B cell (primary cell): ENCODE measurements at regions not wholly inside any gene's neighbourhood (a gene's known extent, or its start where the extent isn't known, plus 50 kb on each side); places are given as distances from the start of the nearest gene placed in this dataset.

Experiments used
- ATAC-seq: fragments of 200-7000 bp; cut with Tn5 transposase; one replicate; pipeline ENCODE4 v1.10.0; 2021; ENCODE audit warnings: low read depth, mild to moderate bottlenecking, moderate number of reproducible peaks, moderate library complexity
- CTCF ChIA-PET: fragments of 350-600 bp; sonication (Branson Sonifier 250); formaldehyde crosslinking; loops from one replicate; lab custom pipeline; 2021; ENCODE audit warnings: antibody characterized with exemption, inconsistent platforms; lab: Charles Lee
- POLR2A ChIA-PET: fragments of 350-600 bp; sonication (Branson Sonifier 250); formaldehyde crosslinking; loops from one replicate; lab custom pipeline; 2021; ENCODE audit warnings: antibody characterized with exemption; lab: Charles Lee
- DNase-seq: peaks from one replicate; pipeline ENCODE4 v3.0.0; 2013
- H2AFZ ChIP-seq: 2 replicates; pipeline ENCODE4 v1.6.1; 2012; ENCODE audit warnings: mild to moderate bottlenecking, low read depth, low read length; ENCODE audit not compliant: insufficient read depth, poor library complexity, severe bottlenecking
- H3K27ac ChIP-seq, 2 donors: 1 replicate in 1 of 2; 2 replicates in 1 of 2; pipeline ENCODE4 v1.5.1; 2012 to 2013; ENCODE audit warnings: low read length in 2 of 2, mild to moderate bottlenecking in 2 of 2, moderate library complexity in 1 of 2
- H3K27me3 ChIP-seq, 4 experiments: fragments of 200-600 bp in 1 of 4; sonication (generic) in 1 of 4; replicated peaks in 1 of 4; 1 replicate in 2 of 4; 2 replicates in 2 of 4; pipeline versions ENCODE4 v1.6.1 to v1.7.0; 2013 to 2016; ENCODE audit warnings: low read length in 3 of 4, mild to moderate bottlenecking in 2 of 4, mixed read lengths in 1 of 4, moderate library complexity in 1 of 4; ENCODE audit not compliant: insufficient read depth in 4 of 4, control insufficient read depth in 3 of 4; ENCODE audit errors: control extremely low read depth in 1 of 4
- H3K36me3 ChIP-seq, 2 experiments: replicated peaks in 1 of 2; 1 replicate in 1 of 2; 2 replicates in 1 of 2; pipeline versions ENCODE4 v1.6.1 to v1.7.1; 2013; ENCODE audit warnings: low read length in 1 of 2; ENCODE audit not compliant: insufficient read depth in 2 of 2, control insufficient read depth in 1 of 2; ENCODE audit errors: control extremely low read depth in 1 of 2, extremely low read depth in 1 of 2
- H3K4me1 ChIP-seq, 2 donors: fragments of 200-600 bp in 1 of 2; sonication (generic) in 1 of 2; 1 replicate in 1 of 2; 2 replicates in 1 of 2; pipeline versions ENCODE4 v1.5.1 to v1.6.1; 2013 to 2017; ENCODE audit warnings: low read length in 2 of 2; ENCODE audit not compliant: control insufficient read depth in 2 of 2, insufficient read depth in 2 of 2
- H3K4me2 ChIP-seq: replicated peaks from 2 replicates; pipeline ENCODE3; 2012; ENCODE audit warnings: mild to moderate bottlenecking, low read depth, low read length; ENCODE audit not compliant: poor library complexity, severe bottlenecking
- H3K4me3 ChIP-seq, 5 experiments: fragments of 200-600 bp in 1 of 5; sonication (generic) in 1 of 5; 1 replicate in 3 of 5; 2 replicates in 2 of 5; pipeline versions ENCODE4 v1.5.1 to v1.7.0; 2011 to 2016; ENCODE audit warnings: low read length in 4 of 5, mild to moderate bottlenecking in 4 of 5, low read depth in 2 of 5, control low read depth in 1 of 5, moderate library complexity in 1 of 5; ENCODE audit not compliant: insufficient read depth in 1 of 5; ENCODE audit errors: control extremely low read depth in 1 of 5, extremely low read depth in 1 of 5
- H3K79me2 ChIP-seq: fragments of 200-600 bp; sonication (generic); one replicate; pipeline ENCODE4 v1.6.0; 2016; ENCODE audit warnings: low read length; ENCODE audit not compliant: control insufficient read depth, insufficient read depth
- H3K9ac ChIP-seq: fragments of 200-600 bp; sonication (generic); 2 replicates; pipeline ENCODE4 v1.6.1; 2017; ENCODE audit warnings: mild to moderate bottlenecking, low read length, moderate library complexity
- H3K9me3 ChIP-seq, 3 donors: one replicate each; pipeline versions ENCODE4 v1.6.1 to v1.7.1; 2013; ENCODE audit warnings: low read length in 2 of 3; ENCODE audit not compliant: control insufficient read depth in 2 of 3, insufficient read depth in 1 of 3; ENCODE audit errors: control extremely low read depth in 1 of 3
- H4K20me1 ChIP-seq: 2 replicates; pipeline ENCODE4 v1.6.0; 2012; ENCODE audit warnings: mild to moderate bottlenecking, low read length; ENCODE audit not compliant: insufficient read depth, control insufficient read depth, poor library complexity, severe bottlenecking
- H3K27ac Mint-ChIP-seq: one replicate; pipeline ENCODE4 v1.8.0; 2021; ENCODE audit warnings: mixed read lengths
- H3K27me3 Mint-ChIP-seq: one replicate; pipeline ENCODE4 v1.8.0; 2021; ENCODE audit warnings: mixed read lengths
- H3K4me1 Mint-ChIP-seq: one replicate; pipeline ENCODE4 v1.8.0; 2021; ENCODE audit warnings: mixed read lengths
- H3K4me3 Mint-ChIP-seq: one replicate; pipeline ENCODE4 v1.8.0; 2021; ENCODE audit warnings: mixed read lengths
- H3K9me3 Mint-ChIP-seq: one replicate; pipeline ENCODE4 v1.8.0; 2022; ENCODE audit warnings: mixed read lengths; ENCODE audit not compliant: insufficient read depth
- EZH2 ChIP-seq: IDR thresholded peaks from 2 replicates; pipeline ENCODE4 v1.6.1; 2012; ENCODE audit warnings: borderline replicate concordance, low read depth, mild to moderate bottlenecking, moderate library complexity, low read length; ENCODE audit not compliant: insufficient read depth, poor library complexity, severe bottlenecking
- WGBS: methylation state at CpG from one replicate; pipeline ENCODE4 v1.1.5; 2013; ENCODE audit warnings: missing lambda C conversion rate; ENCODE audit not compliant: insufficient coverage; 5-methylcytosine and 5-hydroxymethylcytosine counted together
- intact Hi-C: fragments of 100-400 bp; cut with micrococcal nuclease; formaldehyde crosslinking; loops from one replicate; pipeline ENCODE4 v1.10.0; 2022
- TF ChIP-seq, protein P1 (sequence below): fragments of 200-600 bp; IDR thresholded peaks from one replicate; pipeline ENCODE4 v1.8.0; 2022; ENCODE audit warnings: antibody characterized with exemption, mild to moderate bottlenecking

DNA sequence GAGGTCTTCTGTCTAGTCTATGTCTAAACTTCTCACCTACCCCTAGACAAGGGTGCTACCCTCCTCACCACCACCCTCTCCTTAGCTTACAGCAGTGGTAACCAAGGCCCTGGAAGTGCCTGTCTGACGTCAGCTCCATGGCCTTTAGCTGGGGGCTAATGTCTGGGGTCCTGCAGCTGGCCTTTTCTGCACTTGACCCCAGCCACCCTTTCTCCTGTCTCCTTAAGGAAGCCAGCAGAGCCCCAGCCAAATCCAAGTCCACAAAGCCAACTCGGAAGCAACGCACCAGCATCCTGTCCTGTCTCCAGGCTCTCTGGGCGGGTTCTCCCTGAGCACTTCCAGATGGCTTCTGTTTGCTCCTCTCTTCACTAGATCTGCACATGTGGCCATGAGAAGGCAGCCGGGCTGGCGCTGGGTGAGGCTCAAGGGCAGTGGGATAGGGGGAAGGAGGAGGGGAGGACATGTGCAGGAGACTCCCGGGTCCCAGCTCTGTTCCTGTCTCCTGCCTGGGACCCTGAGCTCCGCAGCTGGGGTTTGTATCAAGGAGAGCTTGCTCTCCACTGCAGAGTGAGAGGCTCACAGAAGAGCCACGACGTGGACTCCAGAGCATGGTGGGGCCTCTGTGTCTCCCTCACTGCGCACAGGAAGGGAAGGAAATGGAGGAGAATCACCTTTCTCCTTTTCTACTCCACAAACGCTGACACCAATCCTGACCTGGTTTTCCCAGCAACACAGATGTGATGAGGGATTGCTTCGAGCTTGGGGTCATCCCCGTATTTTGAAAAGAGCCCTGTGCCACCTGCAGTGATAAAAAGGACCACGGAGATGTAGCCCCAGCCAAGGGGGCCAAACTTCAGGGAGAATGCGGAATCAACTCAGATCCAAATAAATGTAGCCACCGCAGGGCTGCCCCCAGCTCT, 204.2 kb downstream of the USP12 start:
- H3K4me3 ChIP-seq = no peak overlapping the region
- no peak overlapping the region for H3K27ac ChIP-seq
- no peaks in the 10 kb centered on the region for H3K36me3 ChIP-seq
- no peak overlapping the region for H2AFZ ChIP-seq
- Mint-ChIP-seq H3K27ac (no peak overlapping the region), H3K27me3 (peaks cover 4% of the 10 kb centered on the region), H3K4me3 (no peak overlapping the region), H3K4me1 (peaks cover 6% of the 10 kb centered on the region), H3K9me3 (no peaks in the 10 kb centered on the region)
- TF ChIP-seq, protein P1, sequence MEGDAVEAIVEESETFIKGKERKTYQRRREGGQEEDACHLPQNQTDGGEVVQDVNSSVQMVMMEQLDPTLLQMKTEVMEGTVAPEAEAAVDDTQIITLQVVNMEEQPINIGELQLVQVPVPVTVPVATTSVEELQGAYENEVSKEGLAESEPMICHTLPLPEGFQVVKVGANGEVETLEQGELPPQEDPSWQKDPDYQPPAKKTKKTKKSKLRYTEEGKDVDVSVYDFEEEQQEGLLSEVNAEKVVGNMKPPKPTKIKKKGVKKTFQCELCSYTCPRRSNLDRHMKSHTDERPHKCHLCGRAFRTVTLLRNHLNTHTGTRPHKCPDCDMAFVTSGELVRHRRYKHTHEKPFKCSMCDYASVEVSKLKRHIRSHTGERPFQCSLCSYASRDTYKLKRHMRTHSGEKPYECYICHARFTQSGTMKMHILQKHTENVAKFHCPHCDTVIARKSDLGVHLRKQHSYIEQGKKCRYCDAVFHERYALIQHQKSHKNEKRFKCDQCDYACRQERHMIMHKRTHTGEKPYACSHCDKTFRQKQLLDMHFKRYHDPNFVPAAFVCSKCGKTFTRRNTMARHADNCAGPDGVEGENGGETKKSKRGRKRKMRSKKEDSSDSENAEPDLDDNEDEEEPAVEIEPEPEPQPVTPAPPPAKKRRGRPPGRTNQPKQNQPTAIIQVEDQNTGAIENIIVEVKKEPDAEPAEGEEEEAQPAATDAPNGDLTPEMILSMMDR = no peak
- TF ChIP-seq EZH2 = no peak
- ChIA-PET CTCF (interaction anchor here (1.2 to 1.5 kb wide), 2 partner anchors 18 kb away, joined by 3 to 4 read pairs; no protein-coding TSS in a partner anchor), POLR2A (no interaction called here)
- peaks cover 0 to 3% of the 10 kb centered on the region in 2 donors for H3K4me1 ChIP-seq
- no peaks in the 10 kb centered on the region for H3K9me3 ChIP-seq
- no peaks in the 10 kb centered on the region for H3K79me2 ChIP-seq
- WGBS = 92% methylated on average over 14 of the region's 17 CpGs
- DNase-seq = no peak
- no peaks in the 10 kb centered on the region for H4K20me1 ChIP-seq
- no peak overlapping the region for H3K9ac ChIP-seq
- no peak for ATAC-seq
- no peak overlapping the region for H3K4me2 ChIP-seq
- intact Hi-C loops = no loop called here
- no peaks in the 10 kb centered on the region for H3K27me3 ChIP-seq

DNA sequence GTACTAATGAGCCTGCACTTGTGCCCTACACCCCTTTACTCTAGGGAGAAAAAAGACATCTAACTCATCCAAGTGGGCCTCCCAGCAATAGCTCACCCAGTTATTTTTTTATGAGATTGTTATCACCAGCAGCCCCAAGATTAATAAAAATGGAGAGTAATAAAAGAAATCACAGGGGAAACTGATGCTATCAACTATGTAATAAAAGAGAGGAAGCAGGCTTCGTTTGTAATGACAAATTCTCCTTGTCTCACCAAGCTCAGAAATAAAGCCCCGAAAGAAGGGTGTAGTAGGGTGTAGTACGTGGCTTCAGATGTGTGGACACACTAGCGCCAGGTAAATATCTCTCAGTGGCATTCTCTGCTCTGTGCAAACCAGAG, 204.9 kb downstream of the USP12 start:
- Mint-ChIP-seq H3K4me3 (no peak overlapping the region), H3K4me1 (peaks cover 2% of the 10 kb centered on the region), H3K9me3 (no peaks in the 10 kb centered on the region), H3K27me3 (peaks cover 7% of the 10 kb centered on the region), H3K27ac (no peak overlapping the region)
- ChIA-PET POLR2A (no interaction called here), CTCF (interaction anchor here (1.2 kb wide), 1 partner anchor 19 kb away, joined by 3 read pairs; no protein-coding TSS in a partner anchor)
- TF ChIP-seq, protein P1 = no peak
- TF ChIP-seq EZH2 = no peak
- H3K9me3 ChIP-seq = no peaks in the 10 kb centered on the region
- H3K36me3 ChIP-seq = no peaks in the 10 kb centered on the region
- no peak overlapping the region for H3K9ac ChIP-seq
- H2AFZ ChIP-seq = no peak overlapping the region
- 100% methylated on average over 1 of the region's 4 CpGs for WGBS
- no peak overlapping the region for H3K4me2 ChIP-seq
- ATAC-seq (no peak), DNase-seq (no peak)
- intact Hi-C loops = no loop called here
- no peaks in the 10 kb centered on the region for H3K4me1 ChIP-seq
- H3K27ac ChIP-seq = no peak overlapping the region
- no peak overlapping the region for H3K4me3 ChIP-seq
- H3K79me2 ChIP-seq = no peaks in the 10 kb centered on the region
- no peaks in the 10 kb centered on the region for H3K27me3 ChIP-seq
- H4K20me1 ChIP-seq = no peaks in the 10 kb centered on the region
